H1 (cell line): ENCODE measurements at regions not wholly inside any gene's neighbourhood (a gene's known extent, or its start where the extent isn't known, plus 50 kb on each side); places are given as distances from the start of the nearest gene placed in this dataset.
"Not testable (repeated sequence)": the region's sequence is repeated elsewhere in the genome, so short reads cannot be mapped to it uniquely, and the experiment has no call there.

Experiments
- CTCF ChIA-PET: fragments of 300-600 bp; sonication (Branson Sonifier 250); formaldehyde crosslinking; loops from one replicate; lab custom pipeline; 2021; ENCODE audit not compliant: partially characterized antibody; lab: Charles Lee
- POLR2A ChIA-PET: fragments of 300-600 bp; sonication (Branson Sonifier 250); formaldehyde crosslinking; loops from one replicate; lab custom pipeline; 2021; ENCODE audit warnings: inconsistent platforms; ENCODE audit not compliant: partially characterized antibody; lab: Charles Lee
- DNase-seq, 2 experiments: peaks; one replicate each; pipeline versions ENCODE4 v3.0.0 to v3.0.0-alpha.2; 2010 to 2022; ENCODE audit warnings: low spot score in 2 of 2, low read depth in 1 of 2, mixed read lengths in 1 of 2
- FAIRE-seq: peaks from 2 replicates; lab custom pipeline; 2011; peaks lifted over from hg19 to GRCh38; lab: Jason Lieb, UNC
- H2AFZ ChIP-seq: 2 replicates; pipeline ENCODE4 v1.8.1; 2012; ENCODE audit warnings: low read length, inconsistent platforms
- H2AK5ac ChIP-seq: 2 replicates; pipeline ENCODE4 v1.6.1; 2013; ENCODE audit warnings: low read depth, low read length
- H2BK120ac ChIP-seq: replicated peaks from 2 replicates; pipeline ENCODE3; 2013; ENCODE audit warnings: low read depth, low read length, inconsistent platforms
- H2BK12ac ChIP-seq: 2 replicates; pipeline ENCODE4 v1.6.1; 2013; ENCODE audit warnings: low read depth, low read length
- H2BK15ac ChIP-seq: 2 replicates; pipeline ENCODE4 v1.6.1; 2013; ENCODE audit warnings: low read length
- H2BK20ac ChIP-seq: 2 replicates; pipeline ENCODE4 v1.6.1; 2013; ENCODE audit warnings: low read length
- H2BK5ac ChIP-seq: 2 replicates; pipeline ENCODE4 v1.6.1; 2013; ENCODE audit warnings: low read depth, low read length
- H3K14ac ChIP-seq: 2 replicates; pipeline ENCODE4 v1.6.1; 2013; ENCODE audit warnings: inconsistent platforms; ENCODE audit not compliant: insufficient read length
- H3K18ac ChIP-seq: 2 replicates; pipeline ENCODE4 v1.6.1; 2013; ENCODE audit warnings: low read length; ENCODE audit errors: extremely low read depth
- H3K23ac ChIP-seq: 2 replicates; pipeline ENCODE4 v1.6.1; 2013; ENCODE audit warnings: inconsistent platforms; ENCODE audit not compliant: insufficient read length
- H3K23me2 ChIP-seq: 2 replicates; pipeline ENCODE4 v1.6.1; 2013; ENCODE audit warnings: low read depth, low read length
- H3K27ac ChIP-seq: 2 replicates; pipeline ENCODE4 v1.6.1; 2011; ENCODE audit warnings: low read depth, low read length, inconsistent platforms
- H3K27me3 ChIP-seq, 4 experiments: replicated peaks in 1 of 4; 1 replicate in 1 of 4; 2 replicates in 3 of 4; pipeline versions ENCODE4 v1.6.1 to v1.8.1; 2011 to 2013; ENCODE audit warnings: low read length in 3 of 4, mild to moderate bottlenecking in 3 of 4, inconsistent platforms in 2 of 4, mixed read lengths in 2 of 4, moderate library complexity in 1 of 4; ENCODE audit not compliant: control insufficient read depth in 3 of 4, insufficient read depth in 3 of 4; ENCODE audit errors: extremely low read depth in 1 of 4
- H3K36me3 ChIP-seq, 4 experiments: 2 replicates each; pipeline versions ENCODE4 v1.6.1 to v1.8.1; 2011 to 2013; ENCODE audit warnings: mild to moderate bottlenecking in 4 of 4, low read length in 3 of 4, moderate library complexity in 2 of 4, control low read depth in 1 of 4, inconsistent platforms in 1 of 4; ENCODE audit not compliant: insufficient read depth in 4 of 4, control insufficient read depth in 2 of 4
- H3K4ac ChIP-seq: replicated peaks from 2 replicates; pipeline ENCODE3; 2013; ENCODE audit warnings: low read length, low read depth, mixed read lengths, inconsistent platforms; ENCODE audit not compliant: insufficient read length
- H3K4me1 ChIP-seq, 4 experiments: replicated peaks in 1 of 4; 1 replicate in 1 of 4; 2 replicates in 3 of 4; pipeline versions ENCODE4 v1.6.1 to v1.8.1; 2011 to 2013; ENCODE audit warnings: low read length in 3 of 4, inconsistent platforms in 2 of 4, mixed read lengths in 1 of 4; ENCODE audit not compliant: insufficient read depth in 4 of 4, control insufficient read depth in 3 of 4
- H3K4me2 ChIP-seq, 2 experiments: 2 replicates each; pipeline versions ENCODE4 v1.6.1 to v1.8.1; 2011 to 2013; ENCODE audit warnings: low read depth in 2 of 2, low read length in 2 of 2, control low read depth in 1 of 2, inconsistent platforms in 1 of 2, mild to moderate bottlenecking in 1 of 2; ENCODE audit not compliant: insufficient read depth in 1 of 2
- H3K4me3 ChIP-seq, 4 experiments: fragments of 200-600, 300-600 bp in 1 of 4; sonication (generic), shearing (Covaris generic), sonication (Bioruptor Twin) in 1 of 4; 2 replicates each; pipeline versions ENCODE4 v1.5.1 to v1.8.1; 2011 to 2016; ENCODE audit warnings: low read length in 4 of 4, low read depth in 3 of 4, control low read depth in 2 of 4, inconsistent platforms in 2 of 4, mild to moderate bottlenecking in 2 of 4, mixed read lengths in 1 of 4, moderate library complexity in 1 of 4; ENCODE audit not compliant: insufficient read depth in 2 of 4; ENCODE audit errors: extremely low read depth in 1 of 4
- H3K56ac ChIP-seq: replicated peaks from 2 replicates; pipeline ENCODE3; 2013; ENCODE audit warnings: low read depth, mild to moderate bottlenecking, mixed read lengths, low read length, inconsistent platforms; ENCODE audit not compliant: insufficient read length
- H3K79me1 ChIP-seq: 2 replicates; pipeline ENCODE4 v1.6.1; 2013; ENCODE audit warnings: low read depth, low read length, control low read depth
- H3K79me2 ChIP-seq, 2 experiments: 2 replicates each; pipeline versions ENCODE4 v1.6.1 to v1.8.1; 2012 to 2013; ENCODE audit warnings: low read length in 2 of 2, mild to moderate bottlenecking in 2 of 2, inconsistent platforms in 1 of 2; ENCODE audit not compliant: insufficient read depth in 2 of 2, control insufficient read depth in 1 of 2
- H3K9ac ChIP-seq, 4 experiments: replicated peaks in 1 of 4; 1 replicate in 1 of 4; 2 replicates in 3 of 4; pipeline versions ENCODE4 v1.6.1 to v1.8.1; 2011 to 2013; ENCODE audit warnings: low read depth in 3 of 4, low read length in 3 of 4, control low read depth in 2 of 4, mild to moderate bottlenecking in 2 of 4, moderate library complexity in 2 of 4, inconsistent platforms in 1 of 4; ENCODE audit errors: extremely low read depth in 1 of 4
- H3K9me3 ChIP-seq, 2 experiments: 2 replicates each; pipeline versions ENCODE4 v1.6.1 to v1.8.1; 2012 to 2013; ENCODE audit warnings: mild to moderate bottlenecking in 2 of 2, moderate library complexity in 2 of 2, control low read depth in 1 of 2, inconsistent platforms in 1 of 2, low read depth in 1 of 2, low read length in 1 of 2, mixed read lengths in 1 of 2; ENCODE audit not compliant: insufficient read depth in 2 of 2
- H4K20me1 ChIP-seq, 2 experiments: replicated peaks in 1 of 2; 2 replicates each; pipeline versions ENCODE3 to v1.8.1; 2011 to 2013; ENCODE audit warnings: inconsistent platforms in 2 of 2, low read length in 2 of 2, mild to moderate bottlenecking in 1 of 2; ENCODE audit not compliant: insufficient read depth in 2 of 2, control insufficient read depth in 1 of 2
- H4K5ac ChIP-seq: 2 replicates; pipeline ENCODE4 v1.6.1; 2013; ENCODE audit warnings: low read length, low read depth, mixed read lengths, inconsistent platforms; ENCODE audit not compliant: insufficient read length
- H4K8ac ChIP-seq: 2 replicates; pipeline ENCODE4 v1.8.0; 2013; ENCODE audit warnings: mild to moderate bottlenecking, moderate library complexity, low read length, inconsistent platforms; ENCODE audit not compliant: insufficient read depth; ENCODE audit errors: extremely low read depth
- H4K91ac ChIP-seq: replicated peaks from 2 replicates; pipeline ENCODE3; 2013; ENCODE audit warnings: low read length, mixed read lengths, inconsistent platforms; ENCODE audit not compliant: insufficient read length
- WGBS, 2 experiments: shearing (Covaris generic) in 1 of 2; methylation state at CpG; one replicate each; pipeline versions ENCODE4 v1.1.6 to v1.1.7; 2013 to 2015; ENCODE audit warnings: low lambda C conversion rate in 2 of 2, mixed read lengths in 2 of 2, inconsistent platforms in 1 of 2, low coverage in 1 of 2, missing lambda C conversion rate in 1 of 2; ENCODE audit not compliant: insufficient replicate concordance in 2 of 2, insufficient coverage in 1 of 2, insufficient read length in 1 of 2; ENCODE audit errors: extremely low coverage in 1 of 2, missing lambda C conversion rate in 1 of 2; 5-methylcytosine and 5-hydroxymethylcytosine counted together

DNA sequence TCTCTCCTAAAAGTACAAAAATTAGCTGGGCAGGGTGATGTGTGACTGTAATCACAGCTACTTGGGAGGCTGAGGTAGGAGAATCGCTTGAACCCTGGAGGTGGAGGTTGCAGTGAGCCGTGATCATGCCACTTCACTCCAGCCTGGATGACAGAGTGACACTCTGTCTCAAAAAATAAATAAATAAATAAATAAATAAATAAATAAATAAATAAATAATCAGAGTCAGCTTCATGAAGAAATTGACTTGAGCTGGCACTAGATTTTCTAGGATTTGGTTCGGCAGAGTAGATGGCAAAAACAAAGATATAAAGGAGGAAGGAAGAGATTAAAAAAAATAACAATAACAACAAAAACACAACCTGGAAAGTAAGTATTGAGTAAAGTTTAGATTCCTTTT is 311.9 kb downstream of the AMY1C start:
- H3K9ac ChIP-seq, H4K8ac ChIP-seq, H3K27me3 ChIP-seq, POLR2A ChIA-PET, FAIRE-seq, H3K14ac ChIP-seq, H2AK5ac ChIP-seq, H3K23ac ChIP-seq, H4K5ac ChIP-seq, H2BK120ac ChIP-seq, H3K9me3 ChIP-seq, H2BK20ac ChIP-seq, H3K4me1 ChIP-seq, H4K20me1 ChIP-seq, H3K27ac ChIP-seq, H3K18ac ChIP-seq, H2BK5ac ChIP-seq, H3K56ac ChIP-seq, H2AFZ ChIP-seq, H3K23me2 ChIP-seq, DNase-seq, CTCF ChIA-PET, H2BK12ac ChIP-seq, H4K91ac ChIP-seq, H3K4me3 ChIP-seq, H2BK15ac ChIP-seq, H3K36me3 ChIP-seq, H3K79me1 ChIP-seq, H3K79me2 ChIP-seq, H3K4ac ChIP-seq, H3K4me2 ChIP-seq: not testable (repeated sequence)
- 96% methylated on average over 3 of the region's 3 CpGs; no CpG with 5 or more reads in 1 of the 2 experiments for WGBS, 2 experiments
